Spleen (tissue), 11 donors: ENCODE measurements at regions not wholly inside any gene's neighbourhood (a gene's known extent, or its start where the extent isn't known, plus 50 kb on each side); places are given as distances from the start of the nearest gene placed in this dataset.

ENCODE experiments used
- DNase-seq: peaks from one replicate; pipeline ENCODE4 v3.0.0-alpha.2; 2020
- H3K27ac ChIP-seq, 8 donors: fragments of 200-600 bp; sonication (generic) in 7 of 8; 1 replicate in 4 of 8; 2 replicates in 4 of 8; pipeline versions ENCODE4 v1.5.0 to v1.8.0; 2016 to 2021; ENCODE audit warnings: inconsistent platforms in 4 of 8, mild to moderate bottlenecking in 4 of 8, moderate library complexity in 1 of 8
- H3K27me3 ChIP-seq, 7 donors: fragments of 200-600 bp; sonication (generic) in 6 of 7; replicated peaks in 1 of 7; 1 replicate in 4 of 7; 2 replicates in 3 of 7; pipeline versions ENCODE4 v1.5.0 to v1.8.0; 2016 to 2021; ENCODE audit warnings: inconsistent platforms in 3 of 7, mild to moderate bottlenecking in 1 of 7
- H3K36me3 ChIP-seq, 6 donors: fragments of 200-600 bp; sonication (generic) in 5 of 6; 1 replicate in 4 of 6; 2 replicates in 2 of 6; pipeline versions ENCODE4 v1.5.0 to v1.8.0; 2016 to 2021; ENCODE audit warnings: inconsistent platforms in 2 of 6
- H3K4me1 ChIP-seq, 6 donors: fragments of 200-600 bp; sonication (generic) in 5 of 6; 1 replicate in 3 of 6; 2 replicates in 3 of 6; pipeline versions ENCODE4 v1.5.0 to v1.8.0; 2016 to 2021; ENCODE audit warnings: inconsistent platforms in 3 of 6
- H3K4me3 ChIP-seq, 8 donors: fragments of 200-600 bp; sonication (generic) in 7 of 8; 1 replicate in 4 of 8; 2 replicates in 4 of 8; pipeline versions ENCODE4 v1.5.0 to v1.8.0; 2016 to 2021; ENCODE audit warnings: inconsistent platforms in 4 of 8, mild to moderate bottlenecking in 4 of 8, moderate library complexity in 2 of 8
- H3K9me3 ChIP-seq, 8 donors: fragments of 200-600 bp; sonication (generic) in 7 of 8; 1 replicate in 4 of 8; 2 replicates in 4 of 8; pipeline versions ENCODE4 v1.5.0 to v1.8.0; 2016 to 2021; ENCODE audit warnings: inconsistent platforms in 4 of 8
- CTCF ChIP-seq, 11 experiments: fragments of 200-600 bp in 7 of 11; fragments of 450-650 bp in 4 of 11; sonication (generic) in 4 of 11; IDR thresholded peaks in 8 of 11; conservative IDR thresholded peaks in 3 of 11; 1 replicate in 7 of 11; 2 replicates in 4 of 11; pipeline versions ENCODE4 v1.4.0 to v1.8.0; 2016 to 2021; ENCODE audit warnings: antibody characterized with exemption in 11 of 11, inconsistent platforms in 4 of 11, mild to moderate bottlenecking in 1 of 11
- POLR2A ChIP-seq, 3 donors: fragments of 450-650 bp; IDR thresholded peaks; one replicate each; pipeline ENCODE4 v1.5.1; 2017; ENCODE audit warnings: antibody characterized with exemption in 3 of 3, mild to moderate bottlenecking in 1 of 3
- POLR2AphosphoS5 ChIP-seq, 3 donors: sonication (generic); formaldehyde crosslinking; IDR thresholded peaks; one replicate each; pipeline ENCODE4 v1.5.1; 2017; ENCODE audit warnings: antibody characterized with exemption in 3 of 3
- WGBS, 5 donors: extraction: QIAGEN DNeasy Blood & Tissue Kit in 3 of 5; methylation state at CpG; one replicate each; pipeline versions ENCODE4 v1.1.5 to v1.1.7; 2013 to 2018; 5-methylcytosine and 5-hydroxymethylcytosine counted together
- intact Hi-C: fragments of 100-400 bp; cut with DNase I; formaldehyde crosslinking; loops from one replicate; pipeline ENCODE4 v1.15.0; 2023; ENCODE audit warnings: low total_unique reads
- donor health status: healthy with polysubstance abuse.
- donor health status: DM: no; HTN: no; CAD: no; lungs with moderate emphysema.
- donor health status: DM: no; HTN: no; CAD: no.
- donor health status: Bipolar disorder and iron deficiency.
- donor health status: healthy.
- donor health status: DM: no; HTN: no; CAD: no.
- donor health status: DM: yes; HTN: yes; CAD: no.

- intact Hi-C loops, result no loop called here
- 75 to 94% (median 80%) methylated on average over 2 of the region's 2 CpGs for WGBS, 5 donors
- no peaks in the 10 kb centered on the region for H3K4me1 ChIP-seq
- no peaks in the 10 kb centered on the region for H3K27me3 ChIP-seq
- no peaks in the 10 kb centered on the region for H3K36me3 ChIP-seq
- no peaks in the 10 kb centered on the region for H3K9me3 ChIP-seq
- DNase-seq, result no peak
- no peak overlapping the region for H3K4me3 ChIP-seq
- TF ChIP-seq POLR2A (IDR thresholded peaks at IDR 0.05), result no peak
- no peak for TF ChIP-seq POLR2AphosphoS5 (IDR thresholded peaks at IDR 0.05)
- H3K27ac ChIP-seq, result no peak overlapping the region
These were observed 87.9 kb upstream of the FLRT2 start for GRCh38 chr14:85441909-85442643.

- DNase-seq, result no peak
- Histone ChIP-seq H3K27me3 (no peaks in the 10 kb centered on the region), H3K9me3 (no peaks in the 10 kb centered on the region), H3K36me3 (no peaks in the 10 kb centered on the region), H3K4me3 (no peak overlapping the region), H3K4me1 (no peaks in the 10 kb centered on the region), H3K27ac (no peak overlapping the region)
- intact Hi-C loops, result no loop called here
- 73 to 92% (median 86%) methylated on average over 1 of the region's 1 CpG for WGBS, 5 donors
- TF ChIP-seq POLR2A (IDR thresholded peaks at IDR 0.05) (no peak), CTCF (IDR thresholded peaks at IDR 0.05 in 8 of 11, conservative IDR thresholded peaks at IDR 0.05 in 3 of 11) (no peak), POLR2AphosphoS5 (IDR thresholded peaks at IDR 0.05) (no peak)
These were observed 86.9 kb upstream of the FLRT2 start for GRCh38 chr14:85442996-85443395.

- Histone ChIP-seq H3K27me3 (no peaks in the 10 kb centered on the region), H3K4me1 (no peaks in the 10 kb centered on the region), H3K9me3 (no peaks in the 10 kb centered on the region), H3K36me3 (no peaks in the 10 kb centered on the region), H3K27ac (no peak overlapping the region), H3K4me3 (no peak overlapping the region)
- no peak for DNase-seq
- TF ChIP-seq POLR2AphosphoS5 (IDR thresholded peaks at IDR 0.05) (no peak), POLR2A (IDR thresholded peaks at IDR 0.05) (no peak), CTCF (IDR thresholded peaks at IDR 0.05 in 8 of 11, conservative IDR thresholded peaks at IDR 0.05 in 3 of 11) (no peak)
- 38 to 63% (median 52%) methylated on average over 3 of the region's 3 CpGs for WGBS, 5 donors
- intact Hi-C loops, result no loop called here
These were observed 85.3 kb upstream of the FLRT2 start for GRCh38 chr14:85444635-85445034.

GRCh38 chr14:85445151-85445795 lies 84.7 kb upstream of the FLRT2 start:
- 72 to 87% (median 82%) methylated on average over 3 of the region's 3 CpGs for WGBS, 5 donors

More at GRCh38 chr14:85445151-85445795, 84.7 kb upstream of the FLRT2 start:
- H3K27me3 ChIP-seq, result no peaks in the 10 kb centered on the region
- H3K27ac ChIP-seq, result no peak overlapping the region
- no peaks in the 10 kb centered on the region for H3K4me1 ChIP-seq
- no peaks in the 10 kb centered on the region for H3K9me3 ChIP-seq
- no peak for DNase-seq
- intact Hi-C loops, result no loop called here
- no peaks in the 10 kb centered on the region for H3K36me3 ChIP-seq
- TF ChIP-seq POLR2AphosphoS5 (IDR thresholded peaks at IDR 0.05), result no peak
- no peak for TF ChIP-seq POLR2A (IDR thresholded peaks at IDR 0.05)
- TF ChIP-seq CTCF (IDR thresholded peaks at IDR 0.05 in 8 of 11, conservative IDR thresholded peaks at IDR 0.05 in 3 of 11), result no peak
- H3K4me3 ChIP-seq, result no peak overlapping the region
